Activated CD4-positive, alpha-beta memory T cell treated with anti-CD3 and anti-CD28 coated beads for 36 hours (primary cell): ENCODE measurements at regions not wholly inside any gene's neighbourhood (a gene's known extent, or its start where the extent isn't known, plus 50 kb on each side); places are given as distances from the start of the nearest gene placed in this dataset.

Experiments
- CTCF ChIA-PET: fragments of 350-600 bp; sonication (Branson Sonifier 250); formaldehyde crosslinking; loops from one replicate; lab custom pipeline; 2021; ENCODE audit warnings: antibody characterized with exemption, inconsistent platforms; lab: Charles Lee
- POLR2A ChIA-PET: fragments of 350-600 bp; sonication (Branson Sonifier 250); formaldehyde crosslinking; loops from one replicate; lab custom pipeline; 2021; ENCODE audit warnings: antibody characterized with exemption; lab: Charles Lee
- DNase-seq: peaks from one replicate; pipeline ENCODE4 v3.0.0-alpha.2; 2020
- H3K27ac Mint-ChIP-seq: one replicate; pipeline ENCODE4 v1.8.0; 2021; ENCODE audit warnings: mixed read lengths
- H3K27me3 Mint-ChIP-seq: one replicate; pipeline ENCODE4 v1.8.0; 2021; ENCODE audit warnings: mixed read lengths
- H3K36me3 Mint-ChIP-seq: one replicate; pipeline ENCODE4 v1.8.0; 2021; ENCODE audit warnings: mixed read lengths
- H3K4me1 Mint-ChIP-seq: one replicate; pipeline ENCODE4 v1.8.0; 2021; ENCODE audit warnings: low read depth, mixed read lengths
- H3K4me3 Mint-ChIP-seq: one replicate; pipeline ENCODE4 v1.8.0; 2021; ENCODE audit warnings: mild to moderate bottlenecking, mixed read lengths
- H3K9me3 Mint-ChIP-seq: one replicate; pipeline ENCODE4 v1.8.0; 2021; ENCODE audit warnings: mixed read lengths
- intact Hi-C: fragments of 100-400 bp; cut with micrococcal nuclease; formaldehyde crosslinking; loops from one replicate; pipeline ENCODE4 v1.15.1; 2023

GRCh38 chr7:124480821-124481290 is 284.7 kb downstream of the GPR37 start:
- H3K27me3 Mint-ChIP-seq = no peaks in the 10 kb centered on the region
- no peak overlapping the region for H3K4me3 Mint-ChIP-seq
- H3K9me3 Mint-ChIP-seq = peaks cover 3% of the 10 kb centered on the region
- CTCF ChIA-PET = no interaction called here
- H3K4me1 Mint-ChIP-seq = no peaks in the 10 kb centered on the region
- POLR2A ChIA-PET = no interaction called here
- no peak overlapping the region for H3K27ac Mint-ChIP-seq
- intact Hi-C loops = no loop called here
- no peak for DNase-seq
- H3K36me3 Mint-ChIP-seq = no peaks in the 10 kb centered on the region

- H3K9me3 Mint-ChIP-seq = peaks cover 3% of the 10 kb centered on the region
- ChIA-PET POLR2A (no interaction called here), CTCF (no interaction called here)
- no peaks in the 10 kb centered on the region for H3K4me1 Mint-ChIP-seq
- H3K36me3 Mint-ChIP-seq = no peaks in the 10 kb centered on the region
- DNase-seq = no peak
- no peak overlapping the region for H3K27ac Mint-ChIP-seq
- no peak overlapping the region for H3K4me3 Mint-ChIP-seq
- no peaks in the 10 kb centered on the region for H3K27me3 Mint-ChIP-seq
- intact Hi-C loops = no loop called here
Observed at GRCh38 chr7:124480036-124480820, 285.4 kb downstream of the GPR37 start.

DNA sequence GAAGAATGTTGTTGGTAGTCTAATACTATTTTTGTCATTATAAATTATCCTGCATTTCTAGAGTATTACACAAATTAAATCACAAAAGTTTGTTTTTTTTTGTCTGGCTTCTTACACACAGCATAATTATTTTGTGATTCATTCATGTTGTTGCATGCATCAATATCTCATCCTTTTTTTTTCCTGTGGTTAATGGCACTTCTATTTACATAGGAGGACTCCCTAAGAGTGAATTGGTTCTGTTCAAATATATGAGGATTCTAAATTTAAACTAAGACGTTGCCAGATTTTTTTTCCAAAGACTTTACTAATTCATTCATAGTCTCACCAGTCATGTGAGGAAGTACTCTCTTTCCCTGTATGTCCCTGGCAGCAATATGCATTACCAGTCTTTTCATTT is 303.3 kb downstream of the GPR37 start:
- ChIA-PET CTCF (no interaction called here), POLR2A (no interaction called here)
- intact Hi-C loops = no loop called here
- H3K4me1 Mint-ChIP-seq = no peaks in the 10 kb centered on the region
- no peak overlapping the region for H3K27ac Mint-ChIP-seq
- no peaks in the 10 kb centered on the region for H3K9me3 Mint-ChIP-seq
- no peak for DNase-seq
- no peaks in the 10 kb centered on the region for H3K36me3 Mint-ChIP-seq
- no peaks in the 10 kb centered on the region for H3K27me3 Mint-ChIP-seq
- no peak overlapping the region for H3K4me3 Mint-ChIP-seq

GRCh38 chr7:124460555-124460954 is 305.0 kb downstream of the GPR37 start:
- Mint-ChIP-seq H3K4me1 (no peaks in the 10 kb centered on the region), H3K9me3 (no peaks in the 10 kb centered on the region), H3K36me3 (no peaks in the 10 kb centered on the region), H3K27ac (no peak overlapping the region), H3K27me3 (no peaks in the 10 kb centered on the region), H3K4me3 (no peak overlapping the region)
- ChIA-PET CTCF (no interaction called here), POLR2A (no interaction called here)
- intact Hi-C loops = no loop called here
- no peak for DNase-seq

DNA sequence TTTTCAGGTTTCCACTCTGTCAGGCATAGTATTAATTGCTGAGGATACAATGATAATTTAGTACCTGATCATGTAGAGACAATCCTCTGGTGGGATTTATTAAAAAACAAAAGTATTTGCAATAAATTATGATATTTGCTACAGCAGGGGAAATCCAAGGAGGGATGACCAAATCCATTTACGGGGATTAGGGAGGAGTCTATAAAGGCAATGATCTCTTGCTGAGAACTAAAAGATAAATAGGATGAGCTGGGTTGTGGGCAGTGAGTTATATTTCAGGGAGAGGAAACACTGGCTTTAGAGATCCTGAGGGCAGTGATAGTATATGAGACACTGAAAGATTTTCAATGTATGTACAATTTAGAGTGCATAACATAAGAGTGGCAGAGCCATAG is 305.5 kb downstream of the GPR37 start:
- intact Hi-C loops = no loop called here
- Mint-ChIP-seq H3K27me3 (no peaks in the 10 kb centered on the region), H3K36me3 (no peaks in the 10 kb centered on the region), H3K4me3 (no peak overlapping the region), H3K27ac (no peak overlapping the region), H3K9me3 (no peaks in the 10 kb centered on the region), H3K4me1 (no peaks in the 10 kb centered on the region)
- POLR2A ChIA-PET = no interaction called here
- DNase-seq = no peak
- CTCF ChIA-PET = no interaction called here

DNA sequence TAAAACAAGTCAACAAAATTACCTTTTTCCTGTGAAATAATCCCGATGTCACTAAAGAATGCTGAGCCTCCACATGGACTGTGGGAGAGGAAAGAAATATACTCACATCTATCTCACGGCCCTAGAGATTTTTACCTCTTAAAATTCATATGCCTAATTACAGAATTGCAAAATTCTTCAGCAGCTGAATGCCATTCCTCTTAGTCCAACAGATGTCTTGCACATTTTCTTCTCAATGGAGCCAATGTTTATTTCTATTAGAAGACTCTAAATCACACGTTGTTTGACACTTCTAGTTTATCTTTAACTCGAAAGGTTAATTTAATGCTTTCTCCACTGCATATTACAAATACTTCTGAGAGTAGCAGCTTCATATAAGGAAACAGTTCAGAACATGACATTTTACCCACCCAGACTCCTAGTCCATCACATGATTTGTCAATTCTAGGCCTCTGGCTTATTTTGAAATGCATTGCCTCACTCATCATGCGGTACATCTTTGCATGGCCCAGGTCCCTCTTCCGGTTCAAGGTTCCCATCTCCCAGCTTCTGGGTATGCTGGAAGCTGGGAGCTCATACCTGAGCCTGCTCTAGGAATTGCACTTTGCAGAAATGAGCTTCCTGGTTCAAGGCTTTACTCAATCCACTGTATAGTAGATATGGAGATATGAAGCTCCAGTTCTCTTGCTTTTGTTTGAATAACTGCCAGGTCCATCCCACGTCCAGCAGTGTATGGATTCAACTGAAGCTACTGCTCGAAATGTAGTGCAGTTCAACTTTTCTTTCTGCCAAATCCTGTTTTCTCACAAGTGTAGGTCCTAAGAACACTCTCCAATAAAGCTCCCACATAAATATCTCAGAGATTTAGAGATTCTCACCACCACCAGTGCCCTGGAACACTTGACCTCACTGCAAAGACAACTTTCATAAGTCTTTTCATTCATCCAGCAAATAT is 306.2 kb downstream of the GPR37 start:
- ChIA-PET POLR2A (no interaction called here), CTCF (no interaction called here)
- Mint-ChIP-seq H3K9me3 (no peaks in the 10 kb centered on the region), H3K4me3 (no peak overlapping the region), H3K27ac (no peak overlapping the region), H3K36me3 (no peaks in the 10 kb centered on the region), H3K4me1 (no peaks in the 10 kb centered on the region), H3K27me3 (no peaks in the 10 kb centered on the region)
- intact Hi-C loops = no loop called here
- no peak for DNase-seq

- H3K9me3 Mint-ChIP-seq = no peaks in the 10 kb centered on the region
- H3K4me1 Mint-ChIP-seq = no peaks in the 10 kb centered on the region
- DNase-seq = no peak
- CTCF ChIA-PET = no interaction called here
- H3K36me3 Mint-ChIP-seq = no peaks in the 10 kb centered on the region
- H3K4me3 Mint-ChIP-seq = no peak overlapping the region
- POLR2A ChIA-PET = no interaction called here
- no peaks in the 10 kb centered on the region for H3K27me3 Mint-ChIP-seq
- intact Hi-C loops = no loop called here
- H3K27ac Mint-ChIP-seq = no peak overlapping the region
Observed at GRCh38 chr7:124457841-124458240, 307.8 kb downstream of the GPR37 start.

GRCh38 chr7:124456286-124456685 is 309.3 kb downstream of the GPR37 start:
- Mint-ChIP-seq H3K36me3 (no peaks in the 10 kb centered on the region), H3K9me3 (no peaks in the 10 kb centered on the region), H3K4me1 (no peaks in the 10 kb centered on the region), H3K27me3 (no peaks in the 10 kb centered on the region), H3K4me3 (no peak overlapping the region), H3K27ac (no peak overlapping the region)
- no peak for DNase-seq
- intact Hi-C loops = no loop called here
- POLR2A ChIA-PET = no interaction called here
- CTCF ChIA-PET = no interaction called here

DNA sequence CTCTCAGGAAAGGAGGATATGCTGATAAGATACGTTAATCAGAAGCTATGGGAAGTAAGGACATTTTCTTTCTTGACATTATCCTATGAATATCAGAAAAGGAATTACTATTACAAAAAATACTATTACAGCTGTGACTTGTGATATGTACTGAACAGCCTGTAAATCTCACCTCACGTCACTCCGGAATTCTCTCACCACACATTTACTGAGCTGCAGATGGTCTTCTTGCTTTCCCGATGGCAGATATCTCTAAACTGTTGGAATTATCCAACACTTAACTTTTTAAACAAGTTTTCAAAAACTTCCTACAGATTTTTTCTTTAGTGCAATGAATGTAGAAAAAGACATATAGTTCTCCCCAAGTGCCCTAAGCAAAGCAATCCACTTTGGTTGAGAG is 313.4 kb downstream of the GPR37 start:
- no peaks in the 10 kb centered on the region for H3K4me1 Mint-ChIP-seq
- no peak overlapping the region for H3K4me3 Mint-ChIP-seq
- no peak overlapping the region for H3K27ac Mint-ChIP-seq
- no peaks in the 10 kb centered on the region for H3K36me3 Mint-ChIP-seq
- CTCF ChIA-PET = no interaction called here
- no peaks in the 10 kb centered on the region for H3K9me3 Mint-ChIP-seq
- DNase-seq = no peak
- no peaks in the 10 kb centered on the region for H3K27me3 Mint-ChIP-seq
- intact Hi-C loops = no loop called here
- POLR2A ChIA-PET = no interaction called here

- Mint-ChIP-seq H3K27me3 (no peaks in the 10 kb centered on the region), H3K4me1 (no peaks in the 10 kb centered on the region), H3K9me3 (no peaks in the 10 kb centered on the region), H3K4me3 (no peak overlapping the region), H3K27ac (no peak overlapping the region), H3K36me3 (no peaks in the 10 kb centered on the region)
- DNase-seq = no peak
- intact Hi-C loops = no loop called here
- ChIA-PET CTCF (no interaction called here), POLR2A (no interaction called here)
Observed at GRCh38 chr7:124449896-124450295, 315.7 kb downstream of the GPR37 start.

DNA sequence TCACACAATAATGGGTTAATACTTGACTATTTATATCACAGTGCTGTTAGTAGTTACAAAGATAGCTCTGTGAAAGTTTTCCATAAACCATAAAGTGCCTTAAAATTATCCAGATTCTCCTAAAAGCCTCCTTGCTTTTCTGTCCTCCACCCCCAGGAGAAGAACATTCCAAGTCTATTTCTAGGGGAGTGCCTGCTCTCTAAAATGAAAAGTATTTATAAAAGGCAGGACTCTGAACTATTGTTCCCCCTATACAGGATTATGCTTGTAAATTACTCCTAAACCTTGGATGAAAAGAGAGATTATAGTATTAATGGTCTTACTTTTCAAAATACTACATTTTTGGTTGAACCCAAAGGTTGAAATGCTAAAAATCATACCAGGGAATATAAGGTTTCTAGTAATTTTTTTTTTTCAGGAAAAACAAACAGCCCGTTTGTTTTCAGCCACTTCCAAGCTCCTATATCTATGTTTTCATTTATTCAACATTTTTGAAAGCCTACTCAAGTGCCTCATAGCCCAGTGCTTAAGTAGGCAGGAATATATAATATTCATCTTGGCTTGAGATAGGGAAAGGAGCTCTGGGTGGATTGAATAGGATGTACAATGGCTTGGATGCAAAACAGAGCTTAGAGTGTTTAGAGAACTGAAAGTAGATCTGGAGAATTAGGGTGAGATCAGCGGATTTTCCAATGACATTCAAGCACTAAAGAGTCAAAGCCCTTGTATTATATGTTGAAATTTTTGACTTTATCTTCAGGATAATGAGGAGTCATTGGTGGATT is 320.7 kb downstream of the GPR37 start:
- Mint-ChIP-seq H3K4me1 (no peaks in the 10 kb centered on the region), H3K27me3 (no peaks in the 10 kb centered on the region), H3K9me3 (no peaks in the 10 kb centered on the region), H3K4me3 (no peak overlapping the region), H3K36me3 (no peaks in the 10 kb centered on the region), H3K27ac (no peak overlapping the region)
- ChIA-PET POLR2A (no interaction called here), CTCF (no interaction called here)
- no peak for DNase-seq
- intact Hi-C loops = no loop called here

- H3K9me3 Mint-ChIP-seq = no peaks in the 10 kb centered on the region
- CTCF ChIA-PET = no interaction called here
- intact Hi-C loops = no loop called here
- no peaks in the 10 kb centered on the region for H3K27me3 Mint-ChIP-seq
- POLR2A ChIA-PET = no interaction called here
- no peaks in the 10 kb centered on the region for H3K4me1 Mint-ChIP-seq
- H3K36me3 Mint-ChIP-seq = no peaks in the 10 kb centered on the region
- no peak overlapping the region for H3K4me3 Mint-ChIP-seq
- no peak overlapping the region for H3K27ac Mint-ChIP-seq
- DNase-seq = no peak
Observed at GRCh38 chr7:124443762-124444161, 321.8 kb downstream of the GPR37 start.
